LoVo (cell line): ENCODE measurements at regions not wholly inside any gene's neighbourhood (a gene's known extent, or its start where the extent isn't known, plus 50 kb on each side); places are given as distances from the start of the nearest gene placed in this dataset.
"Not testable (repeated sequence)": the region's sequence is repeated elsewhere in the genome, so short reads cannot be mapped to it uniquely, and the experiment has no call there.

ENCODE experiments used
- DNase-seq: peaks from one replicate; pipeline ENCODE4 v3.0.0-alpha.2; 2016; ENCODE audit warnings: low spot score

DNA sequence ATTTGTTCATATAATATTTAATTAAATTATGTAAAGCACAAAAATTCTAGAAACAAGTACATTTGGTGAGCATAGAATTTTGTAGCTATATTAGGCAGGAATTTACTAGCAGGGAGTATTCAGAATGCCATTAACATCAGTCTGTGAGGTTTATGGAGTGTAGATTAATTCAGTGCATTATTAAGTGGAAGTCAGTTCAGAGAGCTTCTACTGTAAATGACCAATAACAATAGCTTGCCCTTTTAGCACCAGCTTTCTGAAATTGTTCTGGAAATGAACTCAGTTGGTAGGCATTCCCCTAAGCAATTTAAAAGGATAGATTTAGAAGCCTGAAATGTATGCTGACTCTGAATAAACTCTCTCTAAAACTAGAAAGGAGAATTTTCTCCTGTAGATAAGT, 208.2 kb upstream of the CNTNAP5 start:
- DNase-seq: no peak

DNA sequence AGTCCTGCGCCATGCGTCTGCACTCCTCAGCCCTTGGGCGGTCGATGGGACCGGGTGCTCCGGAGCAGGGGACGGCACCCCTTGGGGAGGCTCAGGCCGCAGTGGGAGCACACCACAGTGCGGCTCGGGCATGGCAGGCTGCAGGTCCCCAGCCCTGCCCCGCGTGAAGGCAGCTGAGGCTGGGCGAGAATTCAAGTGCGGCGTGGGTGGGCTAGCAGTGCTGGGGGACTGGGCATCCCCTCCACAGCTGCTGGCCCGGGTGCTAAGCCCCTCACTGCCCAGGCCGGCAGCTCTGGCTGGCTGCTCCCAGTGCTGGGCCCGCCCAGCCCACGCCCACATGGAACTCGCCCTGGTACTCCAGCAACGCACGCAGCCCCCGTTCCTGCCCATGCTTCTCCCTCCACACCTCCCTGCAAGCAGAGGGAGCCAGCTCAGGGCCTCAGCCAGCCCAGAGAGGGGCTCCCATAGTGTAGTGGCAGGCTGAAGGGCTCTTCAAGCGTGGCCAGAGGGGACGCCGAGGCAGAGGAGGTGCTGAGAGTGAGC, 198.3 kb upstream of the CNTNAP5 start:
- no peak for DNase-seq

DNA sequence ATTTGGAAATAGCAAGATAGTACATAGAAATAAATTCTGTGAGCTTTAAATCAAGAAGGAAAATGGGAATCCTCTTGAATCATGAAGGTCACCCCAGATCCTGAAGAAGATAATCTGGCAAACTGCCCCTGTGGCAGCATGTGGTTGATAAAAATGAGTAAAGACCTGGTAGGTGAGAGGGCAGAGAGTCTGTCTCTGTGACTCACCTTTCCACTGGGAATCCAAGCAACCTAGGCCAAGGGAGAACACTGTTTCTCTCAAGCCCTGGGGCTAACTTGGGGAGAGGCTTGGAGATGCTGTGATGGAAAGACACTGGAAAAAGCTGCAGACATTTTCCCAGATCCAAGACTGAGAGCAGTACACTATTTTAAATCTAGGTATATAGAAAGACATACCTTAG, 185.8 kb upstream of the CNTNAP5 start:
- no peak for DNase-seq

DNA sequence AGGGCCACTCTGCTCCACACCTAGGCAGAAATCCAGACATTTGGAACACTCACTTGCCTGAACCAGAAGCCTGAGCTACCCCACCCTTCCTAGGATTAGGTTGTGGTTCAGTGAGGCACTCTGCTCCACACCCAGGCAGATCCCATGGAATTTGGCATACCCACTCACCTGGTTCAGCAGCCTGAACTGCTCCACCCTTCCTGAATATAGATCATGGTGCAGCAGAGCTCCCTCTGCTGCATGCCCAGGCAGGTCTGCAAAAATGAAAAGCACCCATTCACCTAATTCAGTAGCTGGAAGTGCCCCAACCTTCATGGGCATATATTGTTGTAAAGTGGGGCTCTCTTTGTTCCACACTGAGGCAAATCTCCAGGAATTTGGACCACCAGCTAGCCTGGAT, 185.1 kb upstream of the CNTNAP5 start:
- no peak for DNase-seq

DNA sequence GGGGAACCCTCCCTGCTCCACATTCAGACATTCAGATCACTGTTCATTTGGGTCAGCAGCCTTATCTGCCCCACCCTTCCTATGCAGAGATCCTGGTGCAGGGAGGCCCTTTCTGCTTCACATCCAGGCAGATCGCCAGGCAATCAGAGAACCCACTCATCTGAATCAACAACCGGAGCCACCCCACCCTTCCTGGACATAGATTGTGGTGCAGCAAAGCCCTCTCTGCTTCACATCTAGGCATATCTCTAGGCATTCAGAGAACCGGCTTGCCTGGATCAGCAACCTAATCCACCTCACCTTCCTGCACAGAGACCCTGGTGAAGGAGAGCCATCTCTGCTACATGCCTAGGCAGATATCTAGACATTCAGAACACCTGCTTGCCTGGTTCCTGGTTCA, 184.5 kb upstream of the CNTNAP5 start:
- no peak for DNase-seq

DNA sequence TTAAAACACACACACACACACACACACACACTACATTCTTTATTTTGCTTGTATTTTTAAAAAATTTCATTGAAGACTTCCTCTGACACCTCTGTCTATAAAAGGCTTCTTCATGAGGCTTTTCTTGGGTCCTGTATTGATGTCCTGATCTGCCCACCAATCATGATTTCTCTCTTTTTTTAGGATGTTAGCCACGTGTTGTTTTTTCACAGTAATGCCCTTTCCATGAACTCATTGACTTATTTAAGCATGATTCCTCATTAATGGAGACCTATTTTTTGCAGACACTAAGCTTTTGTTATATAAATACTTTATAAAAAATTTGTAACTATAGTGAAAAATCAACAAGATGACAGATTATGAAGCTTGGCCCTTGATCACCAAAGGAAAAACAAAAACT, 173.8 kb upstream of the CNTNAP5 start:
- no peak for DNase-seq

DNA sequence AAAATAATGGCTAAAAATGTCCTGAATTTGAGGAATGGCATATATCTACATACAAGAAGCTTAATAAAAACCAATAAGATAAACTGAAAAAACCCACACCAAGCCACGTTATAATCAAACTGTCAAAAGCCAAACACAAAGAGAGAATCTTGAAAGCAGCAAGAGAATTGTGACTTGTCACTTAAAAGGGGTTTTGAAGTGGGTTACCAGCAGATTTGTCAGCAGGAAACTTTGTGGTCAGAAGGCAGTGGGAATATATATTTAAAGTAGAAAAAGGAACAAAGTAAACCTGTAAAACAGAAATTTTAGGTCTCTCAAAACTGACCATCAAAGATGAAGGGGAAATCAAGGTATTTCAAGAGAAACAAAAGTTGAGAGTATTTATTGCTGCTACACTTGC, 171.9 kb upstream of the CNTNAP5 start:
- DNase-seq: no peak

DNA sequence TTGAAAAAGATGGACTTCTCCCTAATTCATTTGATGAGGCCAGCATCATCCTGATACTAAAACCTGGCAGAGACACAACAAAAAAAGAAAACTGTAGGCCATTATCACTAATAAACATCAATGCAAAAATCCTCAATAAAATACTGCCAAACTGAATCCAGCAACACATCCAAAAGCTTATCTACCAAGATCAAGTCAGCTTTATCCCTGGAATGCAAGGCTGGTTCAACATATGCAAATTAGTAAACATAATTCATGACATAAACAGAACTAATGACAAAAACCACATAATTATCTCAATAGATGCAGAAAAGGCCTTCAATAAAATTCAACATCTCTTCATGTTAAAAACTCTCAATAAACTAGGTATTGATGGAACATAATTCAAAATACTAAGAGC, 166.1 kb upstream of the CNTNAP5 start:
- not testable (repeated sequence) for DNase-seq

DNA sequence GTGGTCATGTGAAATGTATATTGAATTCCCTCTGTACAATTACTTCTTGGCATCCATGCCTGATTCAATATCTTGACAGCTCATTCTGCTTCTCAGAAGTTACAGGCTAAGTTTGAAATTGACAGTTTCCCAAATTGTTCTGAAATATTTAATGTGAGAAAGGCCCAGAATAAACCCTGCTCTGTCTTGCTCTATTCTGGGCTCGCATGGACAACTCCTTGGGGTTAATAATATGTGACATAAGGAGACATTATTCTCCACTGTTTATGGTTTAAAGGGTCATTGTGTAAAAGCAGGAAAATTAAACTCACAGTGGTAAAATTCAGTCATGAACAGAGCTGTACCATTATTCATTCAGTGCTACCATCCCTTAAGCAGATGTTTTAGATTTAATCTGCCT, 160.7 kb upstream of the CNTNAP5 start:
- DNase-seq: no peak

DNA sequence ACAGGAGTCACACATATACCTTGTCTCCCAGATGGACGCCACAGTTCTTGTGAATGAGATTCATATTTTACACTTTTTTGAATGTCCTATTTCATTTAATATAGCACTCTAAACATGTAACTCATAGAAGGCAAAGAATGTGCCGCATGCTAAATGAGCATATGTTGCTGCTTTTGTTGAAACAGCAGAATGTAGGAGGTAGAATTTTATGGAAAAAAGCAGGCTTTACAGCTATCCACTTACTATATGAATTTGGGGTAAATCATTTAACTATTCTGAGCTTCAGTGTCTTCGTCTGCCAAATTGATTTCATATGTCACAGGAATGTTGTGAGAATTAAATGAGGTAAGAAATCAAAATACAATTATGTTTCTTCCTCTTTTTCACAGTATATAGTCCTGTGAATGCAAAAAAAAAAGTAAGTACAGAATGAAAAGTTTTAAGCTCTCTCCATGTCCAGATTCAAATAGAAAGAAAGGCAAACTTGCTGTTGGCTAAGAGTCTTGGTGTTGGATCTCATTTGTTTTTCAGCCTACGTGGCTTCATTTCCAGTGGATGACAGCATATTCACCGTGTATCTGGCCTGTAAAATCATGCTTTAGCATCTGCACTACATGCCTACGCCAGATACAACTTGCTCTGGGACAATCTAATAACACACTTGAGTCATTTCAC, 154.7 kb upstream of the CNTNAP5 start:
- DNase-seq: no peak

DNA sequence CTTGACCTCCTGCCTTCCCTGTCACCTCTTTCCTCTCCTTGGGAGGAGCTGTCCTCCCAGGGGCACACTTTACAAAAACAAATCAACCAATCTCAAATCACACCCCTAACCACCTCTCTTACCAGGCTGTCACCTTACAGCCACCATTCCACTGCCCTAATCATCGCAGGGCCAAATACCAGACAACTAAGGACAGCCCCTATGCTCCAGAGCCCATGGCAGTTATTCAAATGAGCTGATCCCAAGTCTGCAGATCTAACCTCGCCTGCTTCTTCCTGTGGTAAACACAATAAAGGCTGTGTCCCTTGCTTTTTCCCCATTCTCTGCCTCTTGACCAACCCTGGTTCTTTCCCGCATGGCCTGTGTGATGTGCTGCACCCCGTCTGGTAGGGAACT, 154.2 kb upstream of the CNTNAP5 start:
- no peak for DNase-seq

DNA sequence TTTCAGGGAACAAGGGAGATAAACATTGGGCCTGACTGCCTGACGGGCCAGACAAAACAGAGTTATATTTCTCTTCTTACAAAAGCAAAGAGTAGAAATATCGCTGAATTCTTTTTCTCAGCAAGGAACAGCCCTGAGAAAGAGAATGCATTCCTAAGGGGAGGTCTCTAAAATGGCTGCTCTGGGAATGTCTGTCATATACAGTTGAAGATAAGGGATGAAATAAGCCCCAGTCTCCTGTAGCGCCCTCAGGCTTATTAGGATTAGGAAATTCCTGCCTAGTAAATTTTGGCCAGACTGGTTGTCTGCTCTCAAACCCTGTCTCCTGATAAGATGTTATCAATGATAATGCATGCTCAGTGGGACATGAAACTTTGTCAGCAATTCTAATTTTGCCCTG, 134.9 kb upstream of the CNTNAP5 start:
- no peak for DNase-seq

DNA sequence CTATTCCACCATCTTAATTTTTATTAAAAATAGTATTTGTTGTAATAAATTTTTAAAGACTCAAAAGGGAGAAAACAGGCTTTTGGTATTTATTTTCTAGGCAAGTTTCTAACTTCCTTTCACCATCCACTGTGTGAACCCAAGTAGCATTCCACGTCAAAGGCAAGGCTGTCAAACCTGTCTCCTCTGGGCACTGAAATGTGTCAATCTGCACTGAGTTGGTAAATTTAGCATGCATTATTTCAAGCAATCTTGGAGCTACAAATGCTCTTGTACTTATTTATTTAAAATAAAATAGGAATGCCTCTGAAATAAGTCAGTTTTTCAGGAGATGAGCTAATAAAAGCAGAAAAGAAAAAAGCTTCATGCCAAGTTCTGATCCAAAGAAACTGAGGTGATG, 130.9 kb upstream of the CNTNAP5 start:
- DNase-seq: no peak

DNA sequence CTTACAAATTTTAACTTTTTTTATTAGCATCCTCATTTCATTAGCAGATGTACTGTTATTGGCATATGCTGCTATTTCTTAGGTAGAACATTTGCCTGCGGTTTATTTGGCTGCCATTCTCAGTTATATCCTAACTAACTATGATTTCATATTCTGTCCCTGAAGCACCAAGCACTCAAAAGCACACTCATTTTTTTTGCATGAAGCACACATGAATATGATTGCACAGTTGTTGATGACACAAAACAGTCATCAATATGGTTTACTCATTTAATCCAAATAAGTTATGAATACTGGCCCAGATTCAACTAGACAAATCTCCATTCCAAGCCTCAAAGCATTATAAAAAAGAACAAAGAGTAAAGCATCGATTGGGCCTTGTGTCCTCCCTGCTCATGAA, 129.4 kb upstream of the CNTNAP5 start:
- no peak for DNase-seq

DNA sequence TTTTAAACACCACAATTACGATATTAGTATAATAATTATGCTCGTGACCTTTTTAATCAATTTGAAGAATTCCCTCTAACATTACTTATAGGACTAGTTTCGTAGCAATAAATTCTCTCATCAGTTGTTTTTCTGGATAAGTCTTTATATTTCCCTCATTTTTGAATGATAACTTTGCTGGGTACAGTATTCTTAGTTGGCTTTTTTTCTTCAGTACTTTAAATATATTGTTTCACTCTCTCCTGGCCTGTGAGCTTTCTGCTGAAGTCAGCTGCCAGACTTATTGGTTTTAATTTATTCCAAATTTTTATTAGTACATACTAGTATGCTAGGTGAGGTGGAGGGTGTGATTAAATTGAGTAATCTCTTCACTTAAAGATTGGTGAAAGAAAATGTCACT, 123.8 kb upstream of the CNTNAP5 start:
- no peak for DNase-seq

DNA sequence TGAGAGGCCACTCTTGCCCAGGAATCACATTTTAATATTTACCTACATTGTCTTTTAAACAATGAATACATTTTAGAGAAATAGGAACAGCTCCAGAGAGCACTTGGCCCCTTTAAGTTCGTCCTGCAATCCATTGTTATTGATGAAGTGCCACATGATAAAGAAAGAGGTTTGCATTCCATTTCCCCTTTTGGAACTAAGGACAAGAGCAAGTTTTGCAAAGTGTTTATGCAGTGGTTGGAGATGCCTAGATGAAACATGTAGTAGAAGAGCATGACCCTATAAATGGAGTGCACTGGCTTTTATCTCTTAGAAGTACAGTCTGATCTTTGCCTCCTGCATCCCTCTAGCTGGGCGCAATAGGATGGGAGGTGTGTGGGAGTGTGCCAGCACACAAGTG, 118.7 kb upstream of the CNTNAP5 start:
- DNase-seq: no peak

DNA sequence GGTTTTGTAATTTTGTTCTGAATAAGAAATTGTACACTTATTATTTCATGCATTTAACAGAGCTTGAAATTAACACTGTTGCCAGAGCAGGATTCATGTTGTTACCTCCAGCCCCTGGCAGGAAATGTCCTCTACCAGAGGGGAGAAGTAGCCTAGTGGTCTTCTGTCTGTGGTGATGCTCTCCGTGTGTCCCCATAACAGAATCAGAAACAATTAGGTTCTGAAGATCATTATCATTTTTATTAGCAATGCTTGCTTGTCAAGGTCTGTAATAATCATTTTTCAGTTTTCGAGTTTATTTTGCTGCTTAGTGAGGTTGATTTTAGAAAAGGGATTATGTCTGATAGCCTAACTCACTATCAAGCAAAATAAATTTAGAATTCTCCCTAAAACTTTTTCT, 116.6 kb upstream of the CNTNAP5 start:
- DNase-seq: no peak

DNA sequence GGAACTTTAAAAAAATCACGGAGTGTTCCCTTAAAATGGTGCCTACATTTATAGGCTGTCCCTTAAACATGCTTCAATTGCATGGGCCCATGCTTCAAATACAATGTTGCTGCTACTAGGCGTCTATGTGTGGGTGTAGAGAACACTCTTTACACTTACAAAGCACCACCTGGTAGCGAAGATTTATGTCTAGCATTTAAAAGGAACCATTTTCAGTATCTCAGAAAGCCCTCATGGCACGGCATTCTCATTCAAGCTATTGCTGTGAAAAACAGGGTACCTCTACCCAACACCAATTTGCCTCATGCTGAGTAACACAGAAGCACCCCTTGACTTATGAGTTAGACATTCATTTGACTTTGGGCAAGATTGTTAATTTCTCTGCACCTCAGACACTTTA, 112.9 kb upstream of the CNTNAP5 start:
- no peak for DNase-seq

DNA sequence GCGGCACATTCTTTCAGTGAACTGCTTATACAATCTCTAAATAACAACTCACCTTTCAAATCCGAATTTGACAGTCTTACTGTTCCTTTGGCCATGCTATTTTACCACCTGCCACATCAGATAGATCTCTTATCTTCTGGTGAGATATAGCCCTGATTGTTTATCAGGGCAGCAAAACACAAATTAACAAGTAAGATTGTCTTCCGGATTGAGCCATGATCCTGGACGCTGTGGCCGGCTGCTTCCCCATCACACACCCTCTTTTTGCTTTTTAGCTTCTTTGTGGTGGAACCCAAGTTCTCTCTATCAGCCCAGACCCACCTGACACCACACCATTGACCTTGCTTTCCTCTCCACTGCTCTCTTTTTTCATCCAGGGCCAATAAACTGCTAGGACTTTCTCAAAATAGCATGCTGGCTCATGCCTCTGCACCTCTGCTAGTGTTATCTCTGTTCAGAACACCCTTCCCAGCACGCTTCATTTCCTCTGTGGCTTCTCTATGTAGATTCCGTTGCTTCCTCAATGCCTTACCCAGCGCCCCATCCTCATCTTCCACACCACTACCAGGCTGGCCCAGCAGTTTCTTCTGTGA, 111.8 kb upstream of the CNTNAP5 start:
- no peak for DNase-seq

DNA sequence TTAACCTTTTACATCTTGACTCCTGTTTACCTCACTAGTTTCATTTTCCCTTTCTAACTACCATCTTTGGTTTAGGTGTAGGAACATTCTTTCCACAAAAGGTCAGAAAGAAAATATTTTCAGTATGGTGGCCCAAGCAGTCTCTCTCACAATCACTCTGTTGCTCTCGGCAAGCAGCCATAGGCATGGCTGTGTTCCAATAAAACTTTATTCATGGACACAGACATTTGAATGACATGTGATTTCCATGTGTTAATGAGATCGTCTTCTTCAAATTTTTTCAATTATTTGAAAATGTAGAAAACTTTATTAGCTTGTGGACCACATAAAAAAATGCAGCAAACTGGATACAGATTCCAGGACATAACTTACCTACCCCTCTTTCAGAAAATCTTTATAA, 109.7 kb upstream of the CNTNAP5 start:
- DNase-seq: no peak

DNA sequence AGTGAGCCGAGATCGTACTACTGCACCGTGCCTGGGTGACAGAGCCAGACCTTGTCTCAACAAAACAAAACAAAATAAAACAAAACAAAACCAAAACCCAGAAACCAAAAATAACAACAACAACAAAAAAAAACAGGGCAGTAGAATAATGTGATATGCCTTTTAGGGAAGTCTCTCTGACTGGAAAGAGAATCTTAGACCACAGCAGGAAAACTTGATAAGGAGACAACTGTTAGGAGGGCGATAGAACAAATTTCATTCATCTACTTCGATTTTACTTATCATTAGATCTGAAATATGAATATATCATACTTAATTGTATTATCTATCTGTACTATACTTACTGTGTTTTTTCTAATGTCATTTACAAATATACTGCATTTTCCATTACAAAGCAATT, 109.0 kb upstream of the CNTNAP5 start:
- no peak for DNase-seq

DNA sequence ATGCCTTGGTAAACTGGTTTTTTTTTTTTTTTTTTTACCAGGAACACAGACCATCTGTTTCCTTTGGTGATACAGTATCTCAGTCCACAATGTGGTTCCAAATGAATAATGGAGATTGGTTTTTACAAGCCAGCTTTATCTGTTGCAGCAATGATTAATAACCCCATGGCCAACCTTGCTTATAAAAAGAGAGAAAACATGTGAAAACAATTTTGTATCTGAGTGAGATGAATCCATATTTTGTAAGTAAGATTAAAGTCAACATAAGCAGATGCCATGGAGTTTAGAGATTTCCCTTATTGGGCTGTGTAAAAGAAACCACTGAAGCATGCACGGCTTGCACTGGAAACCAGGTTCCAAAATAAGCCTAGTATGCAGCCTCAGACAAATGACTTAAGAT, 108.6 kb upstream of the CNTNAP5 start:
- DNase-seq: no peak

DNA sequence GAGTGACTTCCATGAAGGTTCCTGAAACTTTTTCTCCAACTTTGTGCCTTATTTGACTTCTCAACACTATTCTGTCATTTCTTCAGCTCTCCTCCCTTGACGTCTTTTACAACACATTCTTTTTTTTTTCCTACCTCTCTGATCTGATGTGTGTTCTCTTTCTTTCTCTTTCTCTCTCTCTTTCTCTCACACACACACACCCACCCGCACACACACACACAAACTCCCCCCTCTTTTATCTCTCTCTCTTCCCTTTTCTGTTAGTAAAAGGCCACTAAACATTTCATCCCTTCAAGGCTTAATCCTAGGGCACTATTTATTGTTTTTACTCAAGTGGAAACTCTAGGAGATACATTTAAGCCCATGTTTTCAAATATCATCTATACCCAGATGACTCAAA, 107.8 kb upstream of the CNTNAP5 start:
- no peak for DNase-seq

DNA sequence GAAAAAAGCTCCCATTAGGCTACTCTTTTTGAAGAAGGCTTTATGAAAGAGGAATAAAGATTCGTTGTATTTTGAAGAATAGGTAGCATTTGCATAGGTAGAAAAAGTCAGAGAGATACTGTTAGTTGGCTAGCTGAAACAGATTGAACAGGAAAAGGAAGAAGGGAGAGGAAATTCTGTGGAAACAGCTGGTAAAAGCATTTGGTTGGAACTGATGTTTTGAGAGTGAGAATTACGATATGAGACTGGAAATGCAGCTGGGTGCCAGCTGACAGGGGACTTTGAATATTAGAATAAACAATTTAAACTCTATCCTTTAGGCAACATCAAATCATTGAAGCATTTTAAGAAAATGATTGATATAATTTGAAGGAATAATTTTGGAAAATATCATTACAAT, 96.7 kb upstream of the CNTNAP5 start:
- DNase-seq: no peak
